Psoas muscle (tissue), 7 donors: ENCODE measurements at regions not wholly inside any gene's neighbourhood (a gene's known extent, or its start where the extent isn't known, plus 50 kb on each side); places are given as distances from the start of the nearest gene placed in this dataset.
A peak's percentile ranks its signal among the peaks of the same experiment; 100 is the strongest.

Experiments
- ATAC-seq, 4 donors: fragments of 200-7000 bp; cut with Tn5 transposase; one replicate each; pipeline ENCODE4 v1.9.1; 2020; ENCODE audit warnings: moderate library complexity in 3 of 4, mild to moderate bottlenecking in 2 of 4
- DNase-seq, 2 donors: peaks; one replicate each; pipeline ENCODE4 v3.0.0-alpha.2; 2020
- H3K27ac ChIP-seq: fragments of 200-600 bp; one replicate; pipeline ENCODE4 v1.8.0; 2022
- H3K27me3 ChIP-seq, 3 donors: fragments of 200-600 bp in 1 of 3; one replicate each; pipeline versions ENCODE4 v1.6.1 to v1.8.0; 2013 to 2022; ENCODE audit warnings: low read length in 2 of 3, mild to moderate bottlenecking in 2 of 3, moderate library complexity in 1 of 3; ENCODE audit not compliant: insufficient read depth in 3 of 3
- H3K36me3 ChIP-seq, 2 donors: fragments of 200-600 bp in 1 of 2; one replicate each; pipeline versions ENCODE4 v1.6.1 to v1.8.0; 2013 to 2022; ENCODE audit warnings: low read depth in 1 of 2, mild to moderate bottlenecking in 1 of 2, moderate library complexity in 1 of 2; ENCODE audit not compliant: insufficient read depth in 1 of 2
- H3K4me1 ChIP-seq: fragments of 200-600 bp; one replicate; pipeline ENCODE4 v1.8.0; 2022
- H3K4me3 ChIP-seq: fragments of 200-600 bp; one replicate; pipeline ENCODE4 v1.8.0; 2022; ENCODE audit warnings: mild to moderate bottlenecking
- H3K9me3 ChIP-seq: fragments of 200-600 bp; one replicate; pipeline ENCODE4 v1.8.0; 2022
- CTCF ChIP-seq: fragments of 200-600 bp; IDR thresholded peaks from one replicate; pipeline ENCODE4 v1.8.0; 2022; ENCODE audit warnings: antibody characterized with exemption
- WGBS, 3 donors: extraction: QIAGEN DNeasy Blood & Tissue Kit; methylation state at CpG; one replicate each; pipeline versions ENCODE4 v1.1.6 to v1.1.7; 2013; 5-methylcytosine and 5-hydroxymethylcytosine counted together
- intact Hi-C, 2 donors: fragments of 100-400 bp; cut with DNase I; formaldehyde crosslinking; loops; one replicate each; pipeline versions ENCODE4 v1.11.0 to v1.14.2; 2022
- donor health status: healthy with polysubstance abuse.
- donor health status: DM: no; HTN: no; CAD: no; lungs with moderate emphysema.
- donor health status: Bipolar disorder and iron deficiency.
- donor health status: healthy.
- donor health status: DM: yes; HTN: yes; CAD: no.
- donor health status: DM: no; HTN: no; CAD: no.
- donor health status: DM: yes; HTN: yes; CAD: no.

- no peaks in the 10 kb centered on the region for H3K4me1 ChIP-seq
- H3K4me3 ChIP-seq = no peak overlapping the region
- H3K9me3 ChIP-seq = no peaks in the 10 kb centered on the region
- WGBS, 3 donors = 16 to 21% (median 18%) methylated on average over 1 of the region's 1 CpG
- ATAC-seq = no peak
- intact Hi-C loops = no loop called here
- TF ChIP-seq CTCF = no peak
- DNase-seq = no peak
- H3K27me3 ChIP-seq = no peaks in the 10 kb centered on the region
- no peak overlapping the region for H3K27ac ChIP-seq
- no peaks in the 10 kb centered on the region for H3K36me3 ChIP-seq
Observed at GRCh38 chr9:31604531-31604930, 779.9 kb upstream of the ACO1 start.

- DNase-seq (no peak), ATAC-seq (no peak)
- intact Hi-C loops = no loop called here
- WGBS, 3 donors = 93 to 98% (median 96%) methylated on average over 2 of the region's 2 CpGs
- Histone ChIP-seq H3K4me3 (no peak overlapping the region), H3K27ac (no peak overlapping the region), H3K36me3 (no peaks in the 10 kb centered on the region), H3K27me3 (no peaks in the 10 kb centered on the region), H3K9me3 (no peaks in the 10 kb centered on the region), H3K4me1 (no peaks in the 10 kb centered on the region)
- TF ChIP-seq CTCF = no peak
Observed at GRCh38 chr9:31605164-31605563, 779.3 kb upstream of the ACO1 start.

GRCh38 chr9:31606678-31607077 is 777.8 kb upstream of the ACO1 start:
- TF ChIP-seq CTCF = no peak
- Histone ChIP-seq H3K4me3 (no peak overlapping the region), H3K27me3 (no peaks in the 10 kb centered on the region), H3K9me3 (no peaks in the 10 kb centered on the region), H3K4me1 (no peaks in the 10 kb centered on the region), H3K36me3 (no peaks in the 10 kb centered on the region), H3K27ac (no peak overlapping the region)
- WGBS, 3 donors = 34 to 70% (median 69%) methylated on average over 1 of the region's 1 CpG
- ATAC-seq (peak in 1 of 4 donors; percentile 30), DNase-seq (no peak)
- intact Hi-C loops = no loop called here

- no peaks in the 10 kb centered on the region for H3K9me3 ChIP-seq
- H3K27me3 ChIP-seq = no peaks in the 10 kb centered on the region
- no peak overlapping the region for H3K27ac ChIP-seq
- no peak for TF ChIP-seq CTCF
- no peak overlapping the region for H3K4me3 ChIP-seq
- H3K4me1 ChIP-seq = no peaks in the 10 kb centered on the region
- H3K36me3 ChIP-seq = no peaks in the 10 kb centered on the region
- no peak for DNase-seq
- ATAC-seq = peak; percentile 59 to 83 (median 73)
- intact Hi-C loops = no loop called here
Observed at GRCh38 chr9:31608416-31608815, 776.0 kb upstream of the ACO1 start.

- TF ChIP-seq CTCF = no peak
- Histone ChIP-seq H3K27ac (no peak overlapping the region), H3K27me3 (no peaks in the 10 kb centered on the region), H3K4me1 (no peaks in the 10 kb centered on the region), H3K9me3 (no peaks in the 10 kb centered on the region), H3K4me3 (no peak overlapping the region), H3K36me3 (no peaks in the 10 kb centered on the region)
- 53 to 66% (median 63%) methylated on average over 1 of the region's 1 CpG for WGBS, 3 donors
- intact Hi-C loops = no loop called here
- no peak for DNase-seq
- ATAC-seq = no peak
Observed at GRCh38 chr9:31608881-31609280, 775.6 kb upstream of the ACO1 start.
